K562 (cell line): ENCODE measurements at regions not wholly inside any gene's neighbourhood (a gene's known extent, or its start where the extent isn't known, plus 50 kb on each side); places are given as distances from the start of the nearest gene placed in this dataset.

ENCODE experiments used
- ATAC-seq: fragments of 200-7000 bp; cut with Tn5 transposase; 3 replicates; pipeline ENCODE4 v1.9.1; 2020; ENCODE audit warnings: moderate library complexity
- BruUV-seq: library from RNA; stranded (reverse); fragments of 400-500 nt; replicated peaks from 2 replicates; lab custom pipeline; 2021; lab: Mats Ljungman, UMichigan
- CTCF ChIA-PET: fragments of 300-600 bp; formaldehyde crosslinking; extraction: SDS; loops from one replicate; lab custom pipeline; 2021; ENCODE audit warnings: low intra/inter-chr PET ratio; lab: Yijun Ruan, JAX
- POLR2A ChIA-PET: fragments of 300-600, 350-650 bp; sonication (Branson Sonifier 250); formaldehyde crosslinking; extraction: SDS; loops from one replicate; lab custom pipeline; 2021; ENCODE audit warnings: antibody characterized with exemption, inconsistent platforms; lab: Yijun Ruan, JAX
- DNase-seq, 4 experiments: peaks; one replicate each; pipeline versions ENCODE4 v3.0.0 to v3.0.0-alpha.2; 2011 to 2018; ENCODE audit warnings: low spot score in 3 of 4, mixed read lengths in 3 of 4; ENCODE audit errors: extremely low read depth in 1 of 4
- FAIRE-seq: peaks from 2 replicates; lab custom pipeline; 2011; peaks lifted over from hg19 to GRCh38; lab: Jason Lieb, UNC
- H2AFZ ChIP-seq: 2 replicates; pipeline ENCODE4 v1.6.0; 2011; ENCODE audit warnings: low read depth, low read length, control low read depth, inconsistent platforms
- H3K27ac ChIP-seq: fragments of 200-600 bp; 3 replicates; pipeline ENCODE4 v1.8.0; 2011; ENCODE audit warnings: low read depth, mild to moderate bottlenecking, control low read depth, inconsistent platforms, low read length, moderate library complexity, mixed read lengths; ENCODE audit errors: extremely low read depth
- H3K27me3 ChIP-seq, 2 experiments: fragments of 300-600 bp in 1 of 2; 2 replicates in 1 of 2; 3 replicates in 1 of 2; pipeline versions ENCODE4 v1.6.0 to v1.8.0; 2011; ENCODE audit warnings: inconsistent platforms in 2 of 2, low read length in 2 of 2, mild to moderate bottlenecking in 1 of 2, mixed read lengths in 1 of 2, moderate library complexity in 1 of 2; ENCODE audit not compliant: control insufficient read depth in 2 of 2, insufficient read depth in 2 of 2
- H3K36me3 ChIP-seq: fragments of 300-600 bp; 3 replicates; pipeline ENCODE4 v1.8.0; 2011; ENCODE audit warnings: mild to moderate bottlenecking, low read length, inconsistent platforms; ENCODE audit not compliant: control insufficient read depth, insufficient read depth
- H3K4me1 ChIP-seq, 2 experiments: fragments of 200-600 bp in 1 of 2; replicated peaks in 1 of 2; 2 replicates in 1 of 2; 3 replicates in 1 of 2; pipeline versions ENCODE4 v1.5.1 to v1.8.0; 2011; ENCODE audit warnings: inconsistent platforms in 2 of 2, low read length in 2 of 2, mild to moderate bottlenecking in 1 of 2, mixed read lengths in 1 of 2, moderate library complexity in 1 of 2; ENCODE audit not compliant: control insufficient read depth in 2 of 2, insufficient read depth in 2 of 2
- H3K4me2 ChIP-seq: 2 replicates; pipeline ENCODE4 v1.6.1; 2011; ENCODE audit warnings: low read length, control low read depth, inconsistent platforms, mixed read lengths; ENCODE audit not compliant: insufficient read depth
- H3K4me3 ChIP-seq: fragments of 200-600 bp; sonication (generic), shearing (Covaris generic); 2 replicates; pipeline ENCODE4 v1.5.1; 2016; ENCODE audit warnings: control low read depth, inconsistent platforms
- H3K79me2 ChIP-seq: fragments of 200-600 bp; 3 replicates; pipeline ENCODE4 v1.8.0; 2011; ENCODE audit warnings: low read length, inconsistent platforms; ENCODE audit not compliant: control insufficient read depth, insufficient read depth
- H3K9ac ChIP-seq, 2 experiments: 2 replicates each; pipeline versions ENCODE4 v1.6.0 to v1.6.1; 2011; ENCODE audit warnings: low read depth in 2 of 2, low read length in 2 of 2, control low read depth in 1 of 2, inconsistent platforms in 1 of 2, mild to moderate bottlenecking in 1 of 2, mixed read lengths in 1 of 2; ENCODE audit not compliant: insufficient read depth in 1 of 2
- H3K9me1 ChIP-seq: one replicate; pipeline ENCODE4 v1.6.0; 2011; ENCODE audit warnings: inconsistent platforms, mild to moderate bottlenecking, low read length, moderate library complexity; ENCODE audit not compliant: control insufficient read depth, insufficient read depth
- H3K9me3 ChIP-seq: replicated peaks from 2 replicates; pipeline ENCODE4 v1.5.1; 2011; ENCODE audit warnings: low read depth, low read length, inconsistent platforms; ENCODE audit not compliant: control insufficient read depth, insufficient read depth
- H4K20me1 ChIP-seq: replicated peaks from 2 replicates; pipeline ENCODE4 v1.6.1; 2011; ENCODE audit warnings: low read length, inconsistent platforms, mixed read lengths; ENCODE audit not compliant: control insufficient read depth, insufficient read depth
- GTF2A2 ChIP-seq: IDR thresholded peaks from 2 replicates; pipeline ENCODE4 v1.6.1; 2016; ENCODE audit warnings: mild to moderate bottlenecking, missing genetic modification characterization, missing compliant biosample characterization
- NCOA2 ChIP-seq, 2 experiments: fragments of 450-650 bp; IDR thresholded peaks; 2 replicates each; pipeline ENCODE4 v1.6.1; 2018; ENCODE audit warnings: mild to moderate bottlenecking in 2 of 2, moderate library complexity in 1 of 2; ENCODE audit not compliant: partially characterized antibody in 2 of 2
- PHB ChIP-seq: fragments of 250-450 bp; sonication (Bioruptor Pico); IDR thresholded peaks from 2 replicates; pipeline ENCODE4 v1.5.0; 2021
- POU5F1 ChIP-seq: fragments of 150-350 bp; IDR thresholded peaks from 2 replicates; pipeline ENCODE4 v1.6.1; 2014; ENCODE audit warnings: borderline replicate concordance, low read length, low read depth, mild to moderate bottlenecking; ENCODE audit not compliant: partially characterized antibody
- PTRF ChIP-seq: fragments of 450-650 bp; IDR thresholded peaks from 2 replicates; pipeline ENCODE4 v1.6.1; 2016; ENCODE audit warnings: mild to moderate bottlenecking, missing genetic modification characterization, missing compliant biosample characterization
- TCF7L2 ChIP-seq: fragments of 150-350 bp; IDR thresholded peaks from 2 replicates; pipeline ENCODE4 v1.6.1; 2016; ENCODE audit warnings: low read depth, mild to moderate bottlenecking, low read length, moderate library complexity
- ZNF175 ChIP-seq: fragments of 200-800 bp; sonication (Bioruptor generic); IDR thresholded peaks from 2 replicates; pipeline ENCODE4 v1.6.1; 2016; ENCODE audit warnings: low read depth, mild to moderate bottlenecking, missing genetic modification characterization, missing compliant biosample characterization
- ZNF3 ChIP-seq: fragments of 250-450 bp; sonication (Bioruptor Pico); IDR thresholded peaks from 2 replicates; pipeline ENCODE4 v1.5.0; 2021; ENCODE audit warnings: mild to moderate bottlenecking, moderate library complexity
- WGBS: fragments of 100-300 bp; shearing (Covaris generic); methylation state at CpG from one replicate; pipeline ENCODE4 v1.1.6; 2016; ENCODE audit warnings: low coverage, mixed read lengths; ENCODE audit not compliant: insufficient coverage; ENCODE audit errors: missing lambda C conversion rate; 5-methylcytosine and 5-hydroxymethylcytosine counted together
- in situ Hi-C: fragments of 300-500 bp; cut with MboI; formaldehyde crosslinking; loops from 4 replicates; pipeline ENCODE4 v1.15.0; 2018; ENCODE audit warnings: inconsistent platforms, mixed read lengths
- intact Hi-C: fragments of 100-400 bp; cut with micrococcal nuclease; formaldehyde crosslinking; loops from 2 replicates; pipeline ENCODE4 v1.14.2; 2022

GRCh38 chr16:25431472-25431871, 173.8 kb upstream of the ZKSCAN2 start (continued):
- TF ChIP-seq ZNF3 (no peak), TCF7L2 (no peak), PTRF (tag) (no peak)

DNA sequence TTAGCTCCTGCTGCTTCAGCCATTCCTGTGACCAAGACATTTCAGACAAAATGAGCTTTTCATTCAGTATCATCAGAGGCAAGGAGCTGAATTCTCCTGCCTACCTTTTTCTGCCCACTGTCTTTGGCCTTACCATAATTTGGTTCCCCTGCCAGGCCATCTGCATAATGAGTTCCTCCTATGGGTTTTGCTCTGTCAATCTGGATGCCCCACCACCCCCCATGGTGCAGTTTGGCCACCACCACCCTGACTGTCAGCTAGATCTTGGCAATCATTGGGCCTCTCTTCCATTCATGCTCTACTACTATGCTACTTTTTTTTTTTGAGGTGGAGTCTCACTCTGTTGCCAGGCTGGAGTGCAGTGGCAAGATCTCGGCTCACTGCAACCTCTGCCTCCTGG, 169.2 kb upstream of the ZKSCAN2 start:
- in situ Hi-C loops: no loop called here
- H3K27me3 ChIP-seq: no peaks in the 10 kb centered on the region
- H3K36me3 ChIP-seq: no peaks in the 10 kb centered on the region
- H2AFZ ChIP-seq: no peak overlapping the region
- no peak overlapping the region for H3K4me3 ChIP-seq
- no peak for DNase-seq
- TF ChIP-seq ZNF175: no peak
- TF ChIP-seq GTF2A2 (tag): no peak
- no peak for TF ChIP-seq PHB (CRISPR knock-in tag)
- no peak for TF ChIP-seq NCOA2 (IDR thresholded peaks at IDR 0.05; ENCODE audit: partially characterized antibody in 2 of 2)
- no peak for TF ChIP-seq POU5F1
- TF ChIP-seq, all 486 proteins: peak for 0
- FAIRE-seq (no peak), ATAC-seq (no peak)
- no peaks in the 10 kb centered on the region for H4K20me1 ChIP-seq
- WGBS: 0% methylated on average over 1 of the region's 1 CpG
- BruUV-seq: no TSS peak
- H3K4me2 ChIP-seq: no peak overlapping the region
- H3K79me2 ChIP-seq: no peaks in the 10 kb centered on the region
- H3K9ac ChIP-seq: no peak overlapping the region
- H3K9me1 ChIP-seq: no peaks in the 10 kb centered on the region
- intact Hi-C loops: no loop called here
- POLR2A ChIA-PET: interaction anchor here (0.6 to 1.4 kb wide), 4 partner anchors 19 to 759 kb away, joined by 3 to 4 read pairs (median 3); no protein-coding TSS in a partner anchor
- no peaks in the 10 kb centered on the region for H3K4me1 ChIP-seq
- no peak overlapping the region for H3K27ac ChIP-seq
- no peaks in the 10 kb centered on the region for H3K9me3 ChIP-seq
- CTCF ChIA-PET: no interaction called here
